ENCODE measurements at regions not wholly inside any gene's neighbourhood (a gene's known extent, or its start where the extent isn't known, plus 50 kb on each side); places are given as distances from the start of the nearest gene placed in this dataset.

DNA sequence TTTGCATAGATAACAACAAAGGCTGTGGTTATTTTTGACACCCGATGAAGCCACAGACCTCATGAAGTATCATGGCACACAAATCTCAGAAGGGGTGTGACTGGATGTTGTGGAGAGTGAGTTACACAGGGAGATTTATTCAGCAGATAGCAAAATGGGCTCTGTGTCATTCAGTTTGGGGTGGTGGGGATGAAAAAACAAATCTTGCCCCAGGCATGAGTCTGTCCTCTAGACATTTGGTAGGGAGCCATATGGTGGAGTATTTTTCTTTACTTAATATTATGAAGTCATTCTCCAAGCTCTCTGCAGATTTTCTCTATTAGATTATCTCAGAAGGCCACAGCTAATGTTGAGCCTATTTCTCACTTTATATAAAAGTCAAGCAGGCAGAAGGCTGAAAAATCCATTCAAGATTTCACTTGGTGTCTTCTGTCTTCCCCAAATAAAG is 277.1 kb upstream of the TENM3 start:
- no peak for DNase-seq

DNA sequence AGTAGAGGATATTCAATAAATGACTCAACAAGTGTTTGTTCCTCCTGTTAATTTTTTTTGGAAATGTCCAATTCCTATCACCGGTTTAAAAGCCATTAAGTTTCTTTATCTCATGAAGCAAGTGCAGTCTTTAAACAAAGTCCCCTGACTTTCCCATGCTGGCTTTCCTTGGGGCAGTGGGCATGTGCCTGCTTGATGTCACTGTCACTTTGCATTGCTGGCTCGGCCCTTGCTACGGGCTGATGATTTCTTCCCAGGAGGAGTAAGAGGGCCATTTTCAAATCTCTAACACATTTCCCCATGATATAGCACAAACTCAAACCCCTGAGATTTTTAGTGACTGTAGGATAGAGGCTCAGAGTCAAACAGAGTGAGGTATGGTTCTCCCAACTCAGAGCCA is 275.8 kb upstream of the TENM3 start:
- no peak for DNase-seq

DNA sequence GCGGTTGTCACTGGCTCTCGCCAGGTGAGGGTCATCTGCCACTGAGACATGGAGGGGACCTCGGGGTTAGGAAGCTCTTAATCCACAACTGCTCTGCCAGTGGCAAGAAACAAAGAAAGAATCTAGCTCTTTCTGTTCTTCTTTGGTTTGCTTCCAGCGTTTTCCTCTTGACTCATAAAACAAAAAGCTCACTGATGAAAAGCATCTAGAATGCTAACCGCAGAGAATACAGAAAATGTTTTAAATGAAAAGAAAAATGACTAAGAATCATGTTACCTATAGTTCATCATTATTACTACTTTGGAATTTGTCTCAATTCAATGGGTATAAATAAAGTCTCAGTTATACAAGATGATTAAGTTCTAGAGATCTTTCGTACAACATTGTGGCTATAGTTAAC is 274.8 kb upstream of the TENM3 start:
- no peak for DNase-seq

DNA sequence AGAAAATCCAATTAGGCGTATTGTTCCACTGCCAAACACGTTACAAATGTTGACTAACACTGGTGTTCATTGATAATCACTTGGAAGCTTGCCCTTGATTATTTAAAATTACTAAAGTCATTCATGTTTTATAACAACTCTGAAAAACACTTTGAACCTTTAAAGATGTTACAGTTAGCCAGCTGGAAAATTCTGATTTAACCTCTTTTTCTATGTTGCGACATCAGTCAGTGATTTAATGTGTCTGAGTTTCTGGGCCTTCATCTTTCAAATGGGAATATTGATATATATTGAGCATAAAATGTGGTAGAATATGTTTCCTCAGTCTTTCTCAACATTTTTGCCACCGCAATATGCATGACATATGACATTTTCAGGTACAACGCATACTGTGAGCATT is 274.1 kb upstream of the TENM3 start:
- no peak for DNase-seq

DNA sequence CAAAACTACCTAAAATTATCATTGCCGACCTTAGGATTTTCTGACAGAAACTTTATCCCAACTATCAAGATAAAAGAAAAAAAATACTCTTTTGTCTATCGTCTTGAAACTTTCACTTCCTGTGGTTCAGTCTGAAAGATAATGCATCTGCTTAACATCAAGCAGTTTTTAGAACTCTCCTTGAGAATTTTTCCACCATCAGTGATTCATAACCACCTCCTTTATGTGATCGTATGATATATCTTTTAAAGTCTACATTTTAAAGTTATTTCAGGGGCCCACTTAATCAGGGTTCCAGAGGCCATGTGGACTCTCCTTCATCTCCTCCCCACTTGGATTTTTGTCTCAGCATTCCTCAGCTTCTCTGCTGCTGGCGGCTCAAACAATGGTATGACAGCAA is 272.8 kb upstream of the TENM3 start:
- DNase-seq: no peak

DNA sequence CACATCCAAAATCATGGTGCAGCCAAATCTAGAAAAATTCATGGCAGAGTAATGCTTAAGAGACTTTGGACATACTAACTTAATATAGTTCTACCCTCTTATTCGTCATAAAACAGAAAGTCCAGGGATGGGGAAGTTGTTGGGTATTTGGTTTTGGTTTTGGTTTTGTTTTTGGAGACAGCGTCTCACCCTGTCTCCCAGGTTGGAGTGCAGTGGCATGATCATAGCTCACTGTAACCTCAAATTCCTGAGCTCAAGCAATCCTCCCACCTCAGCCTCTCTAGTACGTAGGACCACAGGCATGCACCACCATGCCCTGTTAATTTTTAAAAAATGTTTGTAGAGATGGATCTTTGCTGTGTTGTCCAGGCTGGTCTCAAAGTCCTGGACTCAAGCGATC is 271.8 kb upstream of the TENM3 start:
- no peak for DNase-seq

DNA sequence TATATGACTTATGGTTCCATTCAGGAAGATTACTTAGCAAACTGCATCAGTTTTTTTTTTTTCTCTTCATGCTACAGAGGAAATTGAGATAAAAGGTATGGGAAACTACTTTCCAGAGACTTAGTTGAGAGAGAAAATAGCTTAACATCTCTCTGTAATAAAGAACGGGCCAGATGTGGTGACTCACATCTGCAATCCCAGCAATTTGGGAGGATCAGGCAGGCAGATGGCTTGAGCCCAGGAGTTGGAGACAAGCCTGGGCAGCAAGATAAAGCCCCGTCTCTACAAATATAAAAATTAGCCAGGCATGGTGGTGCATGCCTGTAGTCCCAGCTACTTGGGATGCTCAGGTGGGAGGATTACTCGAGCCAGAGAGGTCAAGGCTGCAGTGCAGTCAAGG is 271.2 kb upstream of the TENM3 start:
- no peak for DNase-seq

DNA sequence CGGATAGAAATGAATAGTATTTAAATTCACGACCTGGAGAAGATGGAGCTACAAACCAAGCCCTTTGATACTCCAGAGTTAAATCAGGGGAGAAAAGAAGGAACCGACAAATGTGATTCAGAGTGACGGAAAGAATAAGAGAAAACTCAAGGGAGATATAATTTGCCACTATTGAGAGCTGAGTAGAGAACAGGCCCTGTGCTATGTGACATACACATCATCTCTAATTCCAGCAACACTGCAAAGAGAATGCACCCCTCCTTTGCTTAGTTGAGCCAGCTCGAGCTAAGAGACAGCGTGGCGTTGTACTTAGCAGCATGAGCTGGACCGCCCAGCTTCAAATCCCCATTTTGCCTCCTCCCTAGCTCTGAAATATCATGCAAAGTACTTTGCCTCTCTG is 266.4 kb upstream of the TENM3 start:
- DNase-seq: no peak

DNA sequence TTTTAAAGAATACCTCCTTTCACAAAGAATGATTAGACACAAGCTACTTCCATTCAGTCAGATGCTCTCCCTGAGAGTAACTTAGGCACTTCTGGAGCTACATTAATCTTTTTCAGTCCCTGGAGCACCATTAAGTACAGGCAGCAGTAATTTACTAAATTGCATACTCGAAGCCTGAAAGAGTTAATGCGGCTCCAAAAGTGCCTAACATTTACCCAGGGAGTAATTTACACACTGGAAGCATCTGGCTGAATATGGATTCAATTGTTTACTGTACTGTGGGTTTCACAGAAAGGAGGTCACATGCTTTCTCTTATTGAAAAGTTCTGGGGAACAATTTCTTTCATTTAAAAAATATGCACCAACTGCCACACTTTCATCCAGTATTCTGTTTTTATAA is 260.8 kb upstream of the TENM3 start:
- no peak for DNase-seq

DNA sequence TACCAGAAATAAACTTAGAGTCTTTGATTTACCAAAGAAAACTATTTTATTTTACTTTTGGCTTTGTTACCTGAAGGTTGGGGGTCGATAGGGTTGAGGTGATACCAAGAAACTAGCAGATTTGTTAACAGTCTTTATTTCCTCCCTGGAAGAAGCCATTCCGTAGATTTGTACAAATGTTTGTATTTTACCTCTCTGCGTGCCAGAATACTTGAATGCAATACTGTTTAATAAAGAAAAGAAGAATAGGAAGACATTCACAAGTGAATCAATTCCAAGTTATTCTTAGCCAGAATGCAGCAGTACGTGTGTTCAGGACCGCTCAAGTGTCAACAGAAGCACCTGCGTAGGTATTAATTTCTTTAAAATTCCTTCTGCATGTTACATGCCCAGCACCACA is 260.3 kb upstream of the TENM3 start:
- no peak for DNase-seq

DNA sequence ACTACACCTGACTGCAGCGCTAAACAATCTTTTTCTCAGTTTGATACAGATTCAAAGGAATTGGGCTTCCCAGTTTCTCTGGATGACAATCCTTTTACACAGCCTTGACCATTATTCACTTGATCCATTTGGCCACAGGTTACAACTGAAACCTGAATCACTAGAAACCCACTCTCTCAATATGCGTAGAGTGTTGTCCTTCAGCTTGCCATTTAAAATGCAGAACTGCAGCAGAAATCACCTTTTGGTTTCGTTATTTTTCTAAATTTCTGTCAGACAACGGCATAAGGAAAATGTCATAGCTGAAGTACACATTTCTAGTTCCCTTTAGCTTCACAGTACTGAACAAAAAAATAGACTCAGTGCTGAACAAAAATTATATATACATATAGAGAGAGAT is 255.8 kb upstream of the TENM3 start:
- no peak for DNase-seq

DNA sequence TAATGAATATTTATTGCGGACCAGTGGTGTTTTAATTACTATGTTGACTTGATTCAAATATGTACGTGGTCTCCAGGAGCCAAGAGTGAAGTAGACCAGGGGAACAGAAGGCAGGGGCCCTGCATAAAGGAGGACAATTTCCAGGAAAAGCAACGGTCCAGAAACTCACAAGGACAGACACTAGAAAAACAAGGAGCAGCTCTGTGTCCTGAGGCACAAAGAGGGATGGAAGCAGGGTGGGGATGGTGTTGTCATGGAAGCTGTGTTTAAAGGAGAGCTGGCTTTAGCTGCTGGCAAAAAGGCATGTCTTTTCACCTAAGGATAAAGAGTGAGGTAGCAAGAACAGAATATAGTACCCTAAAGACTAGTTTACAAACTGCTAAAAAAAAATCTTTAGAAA is 254.1 kb upstream of the TENM3 start:
- DNase-seq: no peak

DNA sequence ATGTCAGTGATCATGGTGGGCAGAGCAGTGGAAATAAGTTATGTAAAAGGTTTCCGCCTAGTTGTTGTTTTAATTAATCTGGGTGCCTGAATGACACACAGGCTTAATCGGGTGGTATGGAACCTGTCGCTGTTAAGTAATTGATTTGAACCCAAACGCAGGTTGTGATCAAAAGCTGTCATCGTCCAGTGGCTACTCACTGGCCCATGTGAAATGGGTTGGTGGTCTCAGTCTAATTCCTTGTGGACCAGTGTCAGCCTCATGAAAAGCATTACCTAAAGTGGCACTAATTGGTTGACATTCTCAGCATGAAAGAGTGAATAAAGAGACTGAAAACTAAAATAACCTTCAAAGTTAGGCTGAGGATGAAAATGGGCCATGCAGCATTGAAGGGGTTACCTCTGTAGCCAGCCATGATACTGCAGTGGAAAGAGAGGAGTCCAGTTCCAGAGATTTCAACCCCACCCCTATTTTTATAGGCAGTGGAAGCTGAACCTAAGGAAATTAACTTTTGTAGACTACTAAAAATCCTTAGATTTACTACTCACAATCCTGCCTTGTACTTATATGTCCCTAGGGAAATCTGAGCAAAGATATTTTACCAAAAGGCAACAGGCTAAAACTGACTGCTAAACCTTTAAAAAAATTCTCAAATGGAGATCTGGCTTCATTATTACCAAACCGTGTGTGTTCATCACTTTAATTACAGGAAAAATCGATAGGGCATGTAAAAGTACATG is 251.7 kb upstream of the TENM3 start:
- no peak for DNase-seq

DNA sequence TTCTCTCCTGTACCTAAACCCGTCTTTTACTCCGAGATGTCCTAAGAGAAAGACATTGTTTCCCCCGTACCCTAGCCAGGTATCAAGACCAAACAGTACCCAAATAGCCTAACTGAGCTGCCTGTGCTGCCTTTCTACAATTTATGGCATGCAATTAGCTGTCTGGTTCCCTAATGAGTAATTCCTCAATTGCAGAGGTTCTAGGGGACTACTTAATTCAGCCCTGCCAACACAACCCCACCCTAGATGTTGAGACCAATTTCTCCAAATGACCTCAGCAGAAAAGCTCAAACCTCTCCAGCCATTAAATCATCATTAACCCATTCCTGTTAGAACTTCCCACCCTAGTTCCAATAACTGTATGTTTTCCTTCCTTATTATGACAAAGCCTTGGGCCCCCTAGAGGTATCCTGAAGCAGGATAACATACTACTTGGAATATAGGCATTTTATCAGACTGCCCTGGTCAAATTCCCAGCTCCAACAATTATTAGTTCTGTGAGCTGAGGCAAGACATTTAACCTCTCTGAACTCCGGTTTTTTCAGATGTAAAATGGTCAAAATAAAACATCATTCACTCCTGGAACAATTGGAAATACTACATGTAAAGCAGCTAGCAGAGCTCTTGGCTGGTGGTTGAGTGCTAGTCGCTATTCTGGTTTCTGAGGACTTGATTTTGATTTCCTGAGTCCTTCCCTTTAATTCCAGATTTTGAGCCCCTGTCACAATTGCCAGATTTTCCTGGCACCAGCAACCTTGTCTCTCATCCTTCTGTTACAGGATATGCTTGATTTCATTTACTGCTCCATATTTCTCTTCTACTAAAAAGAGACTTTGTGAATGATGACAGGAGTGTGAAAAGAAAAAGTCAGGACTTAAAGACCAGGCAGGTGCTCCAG is 244.6 kb upstream of the TENM3 start:
- DNase-seq: no peak

DNA sequence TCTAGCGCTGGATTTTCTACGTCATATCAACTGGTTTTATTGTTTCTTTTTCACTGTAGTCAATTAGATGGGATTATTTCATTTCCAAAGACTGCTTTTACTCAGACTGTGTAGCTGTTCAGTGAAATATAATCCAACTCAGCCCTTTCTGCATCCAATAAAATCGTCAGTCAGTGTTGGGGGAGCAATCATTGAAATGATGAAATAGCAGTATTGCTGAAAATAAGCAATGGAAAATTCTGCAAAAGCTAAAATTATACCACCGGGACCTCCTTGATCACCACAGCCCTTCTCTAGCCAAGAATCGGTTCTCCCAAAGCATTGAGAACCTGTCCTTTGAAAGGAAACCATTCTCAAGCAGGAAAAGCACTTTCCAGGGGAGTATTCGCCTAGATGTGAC is 243.1 kb upstream of the TENM3 start:
- DNase-seq: no peak

DNA sequence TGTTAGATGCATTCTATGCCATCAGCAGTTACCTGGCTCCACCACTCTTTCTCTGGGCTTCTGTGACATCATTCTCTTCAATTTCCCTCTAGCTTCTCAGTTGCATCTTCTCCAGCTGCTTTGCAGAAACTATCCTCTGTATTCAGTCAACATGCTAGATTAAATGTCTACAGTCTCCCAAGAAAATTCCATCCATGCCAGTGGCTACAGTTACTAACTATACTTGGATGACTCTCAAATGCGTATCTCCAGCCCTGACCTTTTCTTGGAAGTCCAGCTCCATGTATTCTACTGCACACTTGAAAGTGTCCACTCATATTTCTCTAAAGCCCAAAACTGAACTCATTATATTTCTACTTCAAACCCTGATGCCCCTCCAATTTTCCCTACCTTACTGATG is 232.3 kb upstream of the TENM3 start:
- DNase-seq: no peak

DNA sequence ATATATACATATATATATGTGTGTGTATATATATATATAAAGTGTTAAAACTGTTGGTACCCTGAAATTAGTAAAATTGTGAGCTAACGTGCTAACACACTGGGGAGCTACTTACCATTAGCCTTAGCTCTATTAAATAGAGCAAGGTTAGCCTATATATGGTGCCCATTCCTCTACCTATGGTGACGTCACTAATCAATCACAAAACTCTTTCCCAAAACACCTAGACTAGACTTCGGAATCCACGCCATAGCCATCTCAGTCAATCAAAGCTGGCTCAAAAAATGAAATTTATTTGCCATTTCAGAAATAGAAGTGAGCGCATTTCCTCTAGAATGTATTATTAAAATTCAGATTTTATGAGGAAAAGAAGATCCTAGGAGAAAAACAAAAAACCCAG is 229.0 kb upstream of the TENM3 start:
- DNase-seq: no peak

DNA sequence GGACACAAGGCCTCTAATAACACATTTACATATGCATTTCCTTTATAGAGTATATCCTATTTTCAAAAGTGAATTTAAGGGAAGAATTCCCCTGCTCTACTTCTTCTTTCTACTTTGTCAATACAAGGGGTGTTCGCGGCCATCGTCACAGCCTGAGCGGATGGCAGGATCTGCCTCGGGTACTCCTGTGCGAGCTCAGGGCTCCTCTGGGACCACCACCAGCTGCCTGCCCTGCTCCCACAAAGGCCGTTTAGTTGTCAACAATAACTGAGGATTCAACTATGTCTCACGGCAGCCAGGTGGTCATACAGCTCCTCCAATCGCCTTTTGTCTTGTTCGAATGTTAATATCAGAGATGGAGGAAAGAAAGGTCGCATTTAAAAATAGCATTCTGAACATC is 228.2 kb upstream of the TENM3 start:
- DNase-seq: no peak

DNA sequence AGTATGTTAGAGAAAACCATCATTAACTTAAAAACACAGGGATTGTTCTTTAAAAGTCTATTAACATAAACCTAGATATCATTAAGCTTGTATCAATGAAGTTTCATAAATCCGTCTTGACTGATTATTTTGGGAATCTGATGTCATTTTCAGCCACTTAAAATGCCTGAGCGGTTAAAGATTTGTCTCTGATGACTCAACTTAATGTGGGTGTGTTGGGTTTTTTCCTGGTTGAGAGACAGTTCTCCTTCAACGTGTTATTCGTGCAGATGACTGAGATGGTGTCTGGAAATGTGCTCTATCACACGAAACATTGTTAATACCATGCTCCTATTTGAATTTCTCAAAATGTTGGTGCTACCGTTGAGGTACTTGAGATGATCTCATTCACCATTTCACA is 227.3 kb upstream of the TENM3 start:
- no peak for DNase-seq

DNA sequence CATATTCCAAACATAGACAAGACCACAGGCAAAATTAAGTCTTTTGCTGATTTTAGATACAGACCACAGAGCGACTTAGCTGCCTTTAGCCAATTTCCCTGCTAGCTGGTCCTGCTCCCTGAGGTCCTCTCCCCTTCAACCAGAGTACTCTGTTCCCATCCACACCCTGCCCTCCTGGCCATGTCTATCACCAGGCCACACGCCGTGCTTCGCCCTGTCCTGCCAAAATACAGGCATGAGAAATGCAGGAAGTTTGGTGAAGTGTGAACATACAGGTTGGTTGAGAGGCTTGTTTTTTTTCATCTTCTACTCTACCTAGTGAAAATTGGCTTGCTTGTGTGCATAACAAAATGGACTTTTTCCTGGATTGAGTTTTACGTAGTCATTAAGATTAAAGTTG is 226.2 kb upstream of the TENM3 start:
- no peak for DNase-seq

DNA sequence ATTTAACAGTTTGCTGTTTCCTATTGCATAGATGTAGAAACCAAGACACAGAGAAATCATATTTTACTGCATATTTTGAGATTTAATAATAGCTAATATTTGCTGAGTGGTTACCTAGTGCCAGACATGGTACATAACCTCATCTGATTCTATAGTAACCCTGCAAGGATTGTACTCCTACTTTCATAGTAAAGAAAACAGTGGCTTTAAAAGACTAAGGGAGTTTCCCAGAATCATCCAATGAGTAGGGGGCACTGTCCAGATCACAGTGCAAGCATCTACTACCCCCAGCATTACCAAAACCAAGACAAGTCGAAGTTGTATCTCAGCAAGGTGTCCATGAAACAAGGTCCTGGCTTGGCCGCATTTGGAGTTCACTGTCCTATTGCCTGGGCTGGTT is 224.5 kb upstream of the TENM3 start:
- no peak for DNase-seq

DNA sequence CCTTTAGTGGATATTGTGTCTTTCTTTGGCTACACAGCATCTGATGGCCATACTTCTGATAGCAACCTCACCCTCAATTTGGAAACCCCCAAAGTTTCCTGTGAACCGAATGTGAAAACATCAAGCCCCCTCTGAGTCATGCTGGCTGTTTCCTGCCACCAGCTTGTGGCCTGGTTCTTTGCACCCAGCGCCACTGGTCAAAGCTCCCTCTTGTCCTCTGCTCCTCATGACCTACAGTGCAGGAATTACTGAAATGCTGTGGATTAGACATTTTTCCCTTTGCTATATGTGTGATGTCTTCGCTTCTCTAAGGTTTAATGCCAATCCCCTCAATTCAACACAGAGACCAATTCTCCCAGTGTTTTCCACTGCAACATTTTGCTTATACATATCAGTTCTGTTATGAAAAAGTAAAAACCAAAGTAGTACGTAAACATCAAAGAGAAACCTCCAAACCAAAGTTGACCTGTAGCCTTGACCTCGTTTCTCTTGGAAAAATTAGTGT is 224.0 kb upstream of the TENM3 start:
- DNase-seq: no peak

DNA sequence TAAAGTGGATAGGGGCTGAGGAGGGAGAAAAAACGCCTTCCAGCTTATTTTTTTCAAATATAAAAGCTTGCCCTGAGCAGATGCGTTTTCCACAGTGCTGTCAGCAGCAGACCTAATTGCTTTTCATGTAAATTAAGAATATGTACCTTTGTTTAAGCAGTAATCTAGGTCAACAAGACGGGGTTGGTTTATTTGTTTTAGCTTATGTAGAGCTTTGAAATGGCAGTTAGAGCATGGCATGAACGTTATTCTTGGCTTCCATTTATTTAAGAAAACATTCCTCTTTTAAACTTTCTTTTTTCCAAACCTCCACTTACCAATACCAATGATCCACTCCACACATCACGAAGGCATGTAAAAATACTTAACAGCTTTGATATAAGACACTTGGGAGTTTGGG is 220.3 kb upstream of the TENM3 start:
- no peak for DNase-seq

DNA sequence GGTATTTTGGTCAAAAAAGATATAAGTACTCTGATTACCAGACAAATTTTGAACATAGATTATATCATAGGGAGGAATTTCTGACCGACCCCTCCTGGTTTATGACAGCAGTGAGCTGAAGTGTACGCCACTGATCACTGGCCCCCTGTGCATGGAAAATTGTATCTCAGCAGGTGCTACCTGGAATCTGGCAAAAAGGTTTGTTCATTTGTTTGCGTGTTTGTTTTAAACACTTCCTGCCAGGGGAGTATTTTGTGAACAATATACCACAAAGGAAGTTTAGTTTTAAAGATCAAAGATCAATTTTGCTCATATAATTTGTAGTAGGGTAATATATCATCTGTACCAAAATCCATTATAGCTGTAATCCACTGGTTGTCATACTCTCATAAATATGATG is 219.7 kb upstream of the TENM3 start:
- DNase-seq: no peak
